BJ (cell line): ENCODE measurements at regions not wholly inside any gene's neighbourhood (a gene's known extent, or its start where the extent isn't known, plus 50 kb on each side); places are given as distances from the start of the nearest gene placed in this dataset.

Experiments used
- CTCF ChIA-PET: fragments of 350-600 bp; formaldehyde crosslinking; extraction: SDS; loops from one replicate; lab custom pipeline; 2021; ENCODE audit warnings: antibody characterized with exemption, inconsistent platforms; lab: Yijun Ruan, JAX
- POLR2A ChIA-PET: fragments of 300-600 bp; sonication (Branson Sonifier 250); formaldehyde crosslinking; extraction: SDS; loops from one replicate; lab custom pipeline; 2021; ENCODE audit warnings: antibody characterized with exemption; lab: Charles Lee
- DNase-seq: peaks from one replicate; pipeline ENCODE4 v3.0.0-alpha.2; 2011; ENCODE audit warnings: low read depth
- H3K27me3 ChIP-seq: 2 replicates; pipeline ENCODE4 v1.6.0; 2011; ENCODE audit warnings: low read length; ENCODE audit not compliant: control insufficient read depth, insufficient read depth
- H3K36me3 ChIP-seq: 2 replicates; pipeline ENCODE4 v1.5.1; 2011; ENCODE audit warnings: low read length; ENCODE audit not compliant: control insufficient read depth, insufficient read depth
- H3K4me3 ChIP-seq: 2 replicates; pipeline ENCODE4 v1.5.1; 2011; ENCODE audit warnings: low read depth, mild to moderate bottlenecking, control low read depth, low read length
- TF ChIP-seq, protein P1 (sequence below): IDR thresholded peaks from 2 replicates; pipeline ENCODE4 v1.5.1; 2011; ENCODE audit warnings: low read depth, mild to moderate bottlenecking, control low read depth, inconsistent platforms, low read length, moderate library complexity; ENCODE audit not compliant: insufficient read depth

DNA sequence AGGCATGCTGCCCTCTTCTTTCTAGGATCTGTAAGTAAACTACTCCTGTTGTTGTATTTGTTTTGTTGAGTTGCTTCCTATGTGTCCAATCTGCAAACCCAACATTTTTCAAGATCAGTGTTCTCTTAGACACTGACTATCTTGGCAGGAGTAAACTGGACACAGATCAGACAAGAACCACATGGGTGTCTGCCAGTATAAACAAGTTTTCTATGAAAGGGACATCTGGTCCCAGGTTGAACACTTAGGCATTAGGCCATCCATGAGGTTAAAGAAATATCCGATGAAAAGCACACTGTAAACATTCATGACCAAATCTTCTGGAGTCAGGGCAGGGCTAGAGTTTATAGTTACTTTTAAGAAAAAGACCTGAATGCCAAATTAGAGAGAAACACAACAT lies 441.8 kb downstream of the NYAP2 start:
- TF ChIP-seq, protein P1, sequence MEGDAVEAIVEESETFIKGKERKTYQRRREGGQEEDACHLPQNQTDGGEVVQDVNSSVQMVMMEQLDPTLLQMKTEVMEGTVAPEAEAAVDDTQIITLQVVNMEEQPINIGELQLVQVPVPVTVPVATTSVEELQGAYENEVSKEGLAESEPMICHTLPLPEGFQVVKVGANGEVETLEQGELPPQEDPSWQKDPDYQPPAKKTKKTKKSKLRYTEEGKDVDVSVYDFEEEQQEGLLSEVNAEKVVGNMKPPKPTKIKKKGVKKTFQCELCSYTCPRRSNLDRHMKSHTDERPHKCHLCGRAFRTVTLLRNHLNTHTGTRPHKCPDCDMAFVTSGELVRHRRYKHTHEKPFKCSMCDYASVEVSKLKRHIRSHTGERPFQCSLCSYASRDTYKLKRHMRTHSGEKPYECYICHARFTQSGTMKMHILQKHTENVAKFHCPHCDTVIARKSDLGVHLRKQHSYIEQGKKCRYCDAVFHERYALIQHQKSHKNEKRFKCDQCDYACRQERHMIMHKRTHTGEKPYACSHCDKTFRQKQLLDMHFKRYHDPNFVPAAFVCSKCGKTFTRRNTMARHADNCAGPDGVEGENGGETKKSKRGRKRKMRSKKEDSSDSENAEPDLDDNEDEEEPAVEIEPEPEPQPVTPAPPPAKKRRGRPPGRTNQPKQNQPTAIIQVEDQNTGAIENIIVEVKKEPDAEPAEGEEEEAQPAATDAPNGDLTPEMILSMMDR: no peak
- no peak overlapping the region for H3K4me3 ChIP-seq
- POLR2A ChIA-PET: no interaction called here
- H3K27me3 ChIP-seq: no peaks in the 10 kb centered on the region
- CTCF ChIA-PET: no interaction called here
- no peaks in the 10 kb centered on the region for H3K36me3 ChIP-seq
- no peak for DNase-seq

DNA sequence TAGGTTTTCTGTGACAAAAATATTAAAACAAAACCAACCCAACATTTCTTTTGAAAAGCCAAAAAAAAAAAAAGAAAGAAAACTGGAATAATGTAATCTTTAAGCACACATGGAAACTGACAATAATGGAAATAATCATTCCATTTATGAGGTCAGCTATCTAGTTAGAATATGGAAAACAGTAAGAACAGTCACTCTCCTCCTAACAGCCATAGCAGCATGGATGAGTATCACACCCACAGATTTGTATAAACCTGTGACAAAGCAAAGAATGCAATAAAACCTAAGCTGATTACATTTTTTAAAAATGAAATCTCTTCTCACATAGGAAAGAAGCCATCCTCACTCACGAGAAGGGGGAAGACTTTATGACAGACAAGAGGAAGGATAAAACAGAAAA lies 437.8 kb downstream of the NYAP2 start:
- no peak for DNase-seq
- Histone ChIP-seq H3K4me3 (no peak overlapping the region), H3K36me3 (no peaks in the 10 kb centered on the region), H3K27me3 (no peaks in the 10 kb centered on the region)
- ChIA-PET CTCF (no interaction called here), POLR2A (no interaction called here)
- TF ChIP-seq, protein P1: no peak

DNA sequence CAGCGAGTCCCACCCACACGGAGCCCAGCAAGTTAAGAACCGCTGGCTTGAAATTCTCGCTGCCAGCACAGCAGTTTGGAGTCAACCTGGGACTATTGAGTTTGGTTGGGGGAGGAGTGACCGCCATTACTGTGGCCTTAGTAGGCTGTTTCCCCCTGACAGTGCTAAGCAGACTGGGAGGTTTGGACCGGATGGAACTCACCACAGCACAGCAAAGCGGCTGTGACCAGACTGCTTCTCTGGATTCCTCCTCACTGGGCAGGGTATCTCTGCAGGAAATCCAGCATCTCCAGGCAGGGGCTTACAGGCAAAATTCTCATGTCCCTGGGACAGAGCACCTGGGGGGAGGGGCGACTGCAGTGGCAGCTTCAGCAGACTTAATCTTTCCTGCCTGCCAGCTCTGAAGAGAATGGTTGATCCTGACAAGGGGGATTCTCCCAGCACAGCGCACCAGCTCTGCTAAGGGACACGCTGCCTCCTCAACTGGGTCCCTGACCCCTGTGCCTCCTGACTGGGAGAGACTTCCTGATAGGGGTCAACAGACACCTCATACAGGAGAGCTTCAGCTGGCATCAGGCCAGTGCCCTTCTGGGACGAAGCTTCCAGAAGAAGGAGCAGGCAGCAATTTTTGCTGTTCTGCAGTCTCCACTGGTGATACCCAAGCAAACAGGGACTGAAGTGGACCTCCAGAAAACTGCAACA lies 425.4 kb downstream of the NYAP2 start:
- ChIA-PET CTCF (interaction anchor here (0.6 kb wide), 1 partner anchor 26 kb away, joined by 3 read pairs; no protein-coding TSS in a partner anchor), POLR2A (no interaction called here)
- TF ChIP-seq, protein P1: no peak
- Histone ChIP-seq H3K27me3 (no peaks in the 10 kb centered on the region), H3K4me3 (no peak overlapping the region), H3K36me3 (no peaks in the 10 kb centered on the region)
- no peak for DNase-seq

DNA sequence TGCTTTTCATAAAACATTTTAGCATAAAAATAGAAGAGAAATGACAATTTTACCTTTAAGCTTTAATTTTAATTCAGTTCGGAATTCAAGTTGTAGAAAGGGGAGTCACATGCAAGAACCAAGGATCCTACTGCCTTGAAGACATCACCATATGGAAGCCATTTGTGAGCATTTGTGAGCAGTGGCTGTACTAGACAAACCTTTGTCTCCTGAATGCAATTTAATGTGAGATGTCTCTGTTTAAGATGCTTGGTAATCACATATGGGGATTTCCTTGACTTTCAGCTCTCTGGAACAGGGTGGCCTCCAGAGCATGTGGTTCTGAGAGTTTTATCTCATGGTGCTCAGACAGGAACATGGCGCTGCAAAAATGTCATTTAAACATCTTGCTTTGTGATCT lies 421.8 kb downstream of the NYAP2 start:
- H3K36me3 ChIP-seq: no peaks in the 10 kb centered on the region
- no peak for DNase-seq
- CTCF ChIA-PET: no interaction called here
- no peak overlapping the region for H3K4me3 ChIP-seq
- TF ChIP-seq, protein P1: no peak
- POLR2A ChIA-PET: no interaction called here
- no peaks in the 10 kb centered on the region for H3K27me3 ChIP-seq

DNA sequence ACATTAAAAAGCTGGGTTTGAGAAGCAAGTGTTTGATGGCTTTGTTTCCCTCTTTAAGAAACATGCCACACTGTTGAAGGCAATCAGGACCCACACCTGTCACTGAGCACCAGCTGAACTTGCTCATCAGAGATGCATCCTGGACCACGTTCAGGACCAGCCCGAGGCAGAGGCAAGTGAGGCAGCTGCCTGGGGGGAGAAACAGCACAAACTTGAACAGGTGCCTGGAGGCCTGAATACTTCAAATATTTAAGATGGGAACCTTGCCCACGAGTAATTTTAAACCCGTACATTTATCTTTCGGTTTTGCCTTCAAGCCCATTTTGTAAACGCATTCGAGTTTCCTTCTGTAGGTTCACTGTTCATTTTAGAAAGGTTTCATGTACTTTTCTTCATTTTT lies 421.3 kb downstream of the NYAP2 start:
- no peaks in the 10 kb centered on the region for H3K27me3 ChIP-seq
- ChIA-PET POLR2A (no interaction called here), CTCF (no interaction called here)
- DNase-seq: no peak
- no peaks in the 10 kb centered on the region for H3K36me3 ChIP-seq
- no peak overlapping the region for H3K4me3 ChIP-seq
- TF ChIP-seq, protein P1: no peak
